Osteocyte (in vitro differentiated cells): ENCODE measurements at regions not wholly inside any gene's neighbourhood (a gene's known extent, or its start where the extent isn't known, plus 50 kb on each side); places are given as distances from the start of the nearest gene placed in this dataset.

Source experiments
- DNase-seq: peaks from one replicate; pipeline ENCODE4 v3.0.0; 2021; ENCODE audit warnings: mixed read lengths; ENCODE audit not compliant: unreplicated experiment; ENCODE audit errors: extremely low spot score
- H3K27ac Mint-ChIP-seq: one replicate; pipeline ENCODE4 v1.8.0; 2021; ENCODE audit warnings: mild to moderate bottlenecking, mixed read lengths; ENCODE audit not compliant: unreplicated experiment
- H3K27me3 Mint-ChIP-seq: one replicate; pipeline ENCODE4 v1.8.0; 2021; ENCODE audit warnings: mixed read lengths; ENCODE audit not compliant: unreplicated experiment
- H3K36me3 Mint-ChIP-seq: one replicate; pipeline ENCODE4 v1.8.0; 2021; ENCODE audit warnings: mixed read lengths; ENCODE audit not compliant: unreplicated experiment
- H3K4me1 Mint-ChIP-seq: one replicate; pipeline ENCODE4 v1.8.0; 2021; ENCODE audit warnings: mixed read lengths; ENCODE audit not compliant: unreplicated experiment
- H3K4me3 Mint-ChIP-seq: one replicate; pipeline ENCODE4 v1.8.0; 2021; ENCODE audit warnings: mild to moderate bottlenecking, moderate library complexity, mixed read lengths; ENCODE audit not compliant: unreplicated experiment
- H3K9me3 Mint-ChIP-seq: one replicate; pipeline ENCODE4 v1.8.0; 2021; ENCODE audit warnings: mixed read lengths; ENCODE audit not compliant: unreplicated experiment
- CTCF ChIP-seq: fragments of 200-600 bp; sonication (generic); IDR thresholded peaks from 2 replicates; pipeline ENCODE4 v1.5.0; 2021; ENCODE audit warnings: antibody characterized with exemption, mild to moderate bottlenecking, moderate library complexity

GRCh38 chr10:124262234-124262865 is 156.4 kb downstream of the OAT start:
- Mint-ChIP-seq H3K4me1 (peaks cover 3% of the 10 kb centered on the region), H3K9me3 (no peaks in the 10 kb centered on the region), H3K4me3 (no peak overlapping the region), H3K36me3 (no peaks in the 10 kb centered on the region), H3K27me3 (peaks cover 20% of the 10 kb centered on the region), H3K27ac (no peak overlapping the region)
- no peak for TF ChIP-seq CTCF
- no peak for DNase-seq

DNA sequence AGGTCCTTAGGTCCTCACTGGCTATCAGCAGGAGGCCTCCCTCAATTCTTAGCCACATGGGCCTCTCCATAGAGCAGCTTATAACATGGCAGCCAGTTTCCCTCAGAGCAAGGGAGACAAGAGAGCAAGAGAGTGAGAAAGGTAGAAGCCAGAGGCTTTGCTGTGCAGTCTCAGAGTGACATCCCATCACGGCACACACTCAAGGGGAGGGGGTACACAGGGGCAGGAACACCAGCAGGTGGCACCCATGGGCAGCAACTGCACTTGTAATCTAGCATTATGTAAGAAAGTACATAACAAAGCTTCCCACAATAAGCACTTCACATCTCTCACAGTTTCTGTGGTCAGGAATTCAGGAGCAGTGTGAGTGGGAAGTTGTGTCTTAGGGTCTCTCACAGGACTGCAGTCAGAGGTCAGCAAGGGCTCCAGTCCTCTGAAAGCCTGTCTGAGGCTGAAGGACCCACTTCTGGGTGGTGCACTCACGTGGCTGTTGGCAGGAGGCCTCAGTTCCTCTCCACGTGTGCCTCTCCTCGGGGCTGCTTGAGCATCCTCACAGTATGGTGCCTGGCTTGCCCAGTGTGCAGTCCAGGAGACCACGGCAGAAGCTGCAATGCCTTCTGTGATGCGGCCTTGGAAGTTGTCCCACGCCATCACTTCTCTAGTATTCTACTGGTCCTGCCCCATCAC is 159.4 kb downstream of the OAT start:
- TF ChIP-seq CTCF: peak; percentile 39
- H3K36me3 Mint-ChIP-seq: no peaks in the 10 kb centered on the region
- H3K4me1 Mint-ChIP-seq: no peaks in the 10 kb centered on the region
- H3K27me3 Mint-ChIP-seq: peaks cover 14% of the 10 kb centered on the region
- H3K9me3 Mint-ChIP-seq: no peaks in the 10 kb centered on the region
- no peak overlapping the region for H3K4me3 Mint-ChIP-seq
- H3K27ac Mint-ChIP-seq: no peak overlapping the region
- DNase-seq: no peak

DNA sequence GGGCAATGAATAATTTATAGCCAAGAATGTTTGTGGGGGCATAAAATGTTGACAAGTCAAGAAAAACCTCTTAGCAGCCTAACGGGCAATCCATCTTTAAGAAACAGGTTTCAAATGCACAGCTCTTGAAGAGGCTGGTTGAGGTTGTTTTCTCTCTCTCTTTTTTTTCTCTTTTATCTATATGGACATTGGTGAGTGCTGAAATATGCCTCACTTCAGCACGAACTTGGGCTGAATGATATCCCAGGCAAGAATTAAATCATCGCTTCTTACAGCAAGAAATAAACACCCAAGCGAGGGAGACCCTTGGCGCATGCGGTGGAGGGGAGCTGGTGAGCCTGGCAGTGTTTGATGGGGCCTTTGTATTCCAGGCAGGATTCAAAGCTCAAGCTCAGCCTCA is 160.9 kb downstream of the OAT start:
- Mint-ChIP-seq H3K27me3 (peaks cover 13% of the 10 kb centered on the region), H3K4me3 (no peak overlapping the region), H3K36me3 (no peaks in the 10 kb centered on the region), H3K27ac (no peak overlapping the region), H3K9me3 (no peaks in the 10 kb centered on the region), H3K4me1 (peaks cover 4% of the 10 kb centered on the region)
- DNase-seq: no peak
- TF ChIP-seq CTCF: no peak

- no peak for TF ChIP-seq CTCF
- Mint-ChIP-seq H3K4me3 (no peak overlapping the region), H3K27ac (no peak overlapping the region), H3K9me3 (no peaks in the 10 kb centered on the region), H3K4me1 (peaks cover 6% of the 10 kb centered on the region), H3K36me3 (no peaks in the 10 kb centered on the region), H3K27me3 (peaks cover 23% of the 10 kb centered on the region)
- no peak for DNase-seq
Observed at GRCh38 chr10:124256151-124256550, 162.6 kb downstream of the OAT start.

- H3K27ac Mint-ChIP-seq: no peak overlapping the region
- no peaks in the 10 kb centered on the region for H3K9me3 Mint-ChIP-seq
- no peak for TF ChIP-seq CTCF
- no peak for DNase-seq
- peaks cover 6% of the 10 kb centered on the region for H3K4me1 Mint-ChIP-seq
- no peaks in the 10 kb centered on the region for H3K36me3 Mint-ChIP-seq
- peaks cover 26% of the 10 kb centered on the region for H3K27me3 Mint-ChIP-seq
- no peak overlapping the region for H3K4me3 Mint-ChIP-seq
Observed at GRCh38 chr10:124255556-124255955, 162.2 kb upstream of the CHST15 start.
